Lower leg skin (tissue), 3 donors: ENCODE measurements at regions not wholly inside any gene's neighbourhood (a gene's known extent, or its start where the extent isn't known, plus 50 kb on each side); places are given as distances from the start of the nearest gene placed in this dataset.

Source experiments
- POLR2A ChIP-seq, 2 donors: fragments of 450-650 bp; IDR thresholded peaks; one replicate each; pipeline ENCODE4 v1.6.1; 2016 to 2017; ENCODE audit warnings: antibody characterized with exemption in 2 of 2, mild to moderate bottlenecking in 1 of 2, moderate library complexity in 1 of 2
- TF ChIP-seq, protein P1 (sequence below), 3 donors: fragments of 450-650 bp; IDR thresholded peaks; one replicate each; pipeline ENCODE4 v1.5.1; 2016; ENCODE audit warnings: antibody characterized with exemption in 3 of 3, mild to moderate bottlenecking in 3 of 3, moderate library complexity in 2 of 3

DNA sequence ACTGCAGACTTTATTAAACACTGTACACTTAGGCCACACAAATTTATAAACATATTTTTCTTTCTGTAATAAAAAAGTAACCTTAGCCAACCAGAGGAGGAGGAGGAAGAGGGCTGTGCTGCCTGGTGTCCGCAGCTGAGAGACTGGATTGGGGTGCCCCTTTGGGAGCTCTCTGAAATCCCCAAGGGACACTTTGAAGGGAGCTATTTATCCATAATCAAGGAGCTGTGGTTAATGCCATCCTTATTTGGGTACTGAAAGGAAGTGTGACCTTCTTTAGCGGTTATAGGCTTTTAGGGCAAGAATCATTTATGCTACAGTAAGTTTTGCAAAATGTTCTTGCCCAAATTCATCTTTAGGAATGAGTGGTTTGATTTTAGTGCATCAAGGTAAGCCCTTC lies 125.8 kb downstream of the RASSF10 start:
- TF ChIP-seq, protein P1, sequence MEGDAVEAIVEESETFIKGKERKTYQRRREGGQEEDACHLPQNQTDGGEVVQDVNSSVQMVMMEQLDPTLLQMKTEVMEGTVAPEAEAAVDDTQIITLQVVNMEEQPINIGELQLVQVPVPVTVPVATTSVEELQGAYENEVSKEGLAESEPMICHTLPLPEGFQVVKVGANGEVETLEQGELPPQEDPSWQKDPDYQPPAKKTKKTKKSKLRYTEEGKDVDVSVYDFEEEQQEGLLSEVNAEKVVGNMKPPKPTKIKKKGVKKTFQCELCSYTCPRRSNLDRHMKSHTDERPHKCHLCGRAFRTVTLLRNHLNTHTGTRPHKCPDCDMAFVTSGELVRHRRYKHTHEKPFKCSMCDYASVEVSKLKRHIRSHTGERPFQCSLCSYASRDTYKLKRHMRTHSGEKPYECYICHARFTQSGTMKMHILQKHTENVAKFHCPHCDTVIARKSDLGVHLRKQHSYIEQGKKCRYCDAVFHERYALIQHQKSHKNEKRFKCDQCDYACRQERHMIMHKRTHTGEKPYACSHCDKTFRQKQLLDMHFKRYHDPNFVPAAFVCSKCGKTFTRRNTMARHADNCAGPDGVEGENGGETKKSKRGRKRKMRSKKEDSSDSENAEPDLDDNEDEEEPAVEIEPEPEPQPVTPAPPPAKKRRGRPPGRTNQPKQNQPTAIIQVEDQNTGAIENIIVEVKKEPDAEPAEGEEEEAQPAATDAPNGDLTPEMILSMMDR (IDR thresholded peaks at IDR 0.05) = no peak
- TF ChIP-seq POLR2A (IDR thresholded peaks at IDR 0.05) = no peak
